ENCODE measurements at regions not wholly inside any gene's neighbourhood (a gene's known extent, or its start where the extent isn't known, plus 50 kb on each side); places are given as distances from the start of the nearest gene placed in this dataset.
"Not testable (repeated sequence)": the region's sequence is repeated elsewhere in the genome, so short reads cannot be mapped to it uniquely, and the experiment has no call there.

DNA sequence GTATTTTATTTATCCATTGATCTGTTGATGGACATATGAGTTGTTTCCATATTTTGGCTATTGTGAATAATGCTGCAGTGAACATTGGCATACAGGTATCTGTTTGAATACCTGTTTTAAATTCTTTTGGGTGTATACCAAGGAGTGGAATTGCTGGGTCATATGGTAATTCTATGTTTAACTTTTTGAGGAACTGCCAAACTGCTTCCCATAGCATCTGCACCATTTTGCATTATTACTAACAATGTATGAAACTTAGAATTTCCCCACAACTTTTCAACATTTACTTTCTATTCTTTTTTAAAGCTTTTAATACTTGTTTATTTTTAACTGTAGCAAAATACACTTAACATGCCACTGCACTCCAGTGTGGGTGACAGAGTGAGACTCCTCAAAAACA lies 57.0 kb upstream of the MSN start:
- no peak for DNase-seq

DNA sequence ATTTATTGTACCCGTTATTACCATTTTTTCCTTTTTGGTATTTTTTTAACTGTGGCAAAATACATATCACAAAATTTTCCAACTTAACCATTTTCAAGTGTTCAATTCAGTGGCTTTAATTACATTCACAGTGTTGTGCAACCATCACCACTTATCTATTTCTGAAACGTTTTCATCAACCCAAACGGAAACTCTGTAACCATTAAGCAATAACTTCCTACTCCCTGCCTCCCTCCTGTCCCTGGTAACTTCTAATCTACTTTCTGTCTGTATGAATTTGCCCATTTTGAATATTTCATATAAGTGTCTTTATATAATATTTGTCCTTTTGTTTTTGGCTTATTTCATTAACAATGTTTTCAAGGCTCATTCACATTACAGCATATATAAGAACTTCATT lies 57.4 kb upstream of the MSN start:
- DNase-seq: no peak

DNA sequence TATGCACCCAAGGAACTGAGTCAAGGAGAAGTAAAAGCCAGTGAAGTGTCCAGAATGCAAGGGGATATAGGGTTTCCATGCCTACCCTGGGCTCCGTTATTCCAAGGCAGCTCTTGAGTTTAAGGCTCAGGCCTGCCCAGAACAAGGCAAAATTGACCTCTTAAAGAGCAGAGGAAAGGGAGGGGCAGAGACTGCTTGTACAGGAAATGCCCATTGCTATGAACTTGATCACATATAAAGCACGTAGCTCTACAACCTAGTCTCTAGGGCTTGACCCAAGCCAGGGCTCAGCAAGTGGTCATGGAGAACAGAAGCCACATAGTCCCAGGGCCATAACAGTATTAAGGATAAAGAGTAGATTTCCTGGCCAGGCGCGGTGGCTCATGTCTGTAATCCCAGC lies 58.2 kb upstream of the MSN start:
- no peak for DNase-seq

DNA sequence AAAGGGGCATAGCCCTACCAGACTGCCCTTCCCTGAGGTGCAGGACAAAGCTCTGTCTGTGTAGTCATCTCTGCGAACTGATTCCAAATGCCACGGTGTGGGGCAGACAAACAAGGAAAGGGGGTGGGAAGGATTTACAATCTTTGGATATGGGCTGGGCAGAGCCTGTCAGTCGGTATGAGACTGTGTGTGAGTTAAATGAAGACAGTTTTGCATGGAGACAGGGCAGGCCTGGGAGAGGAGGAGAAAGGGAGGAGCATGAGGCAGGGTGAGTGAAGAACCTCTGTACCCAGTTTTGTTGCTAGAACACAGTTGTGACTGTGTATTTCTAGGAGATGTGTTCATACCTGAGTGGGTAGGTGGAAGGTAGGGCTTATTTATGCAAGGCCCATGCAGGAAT lies 59.4 kb upstream of the MSN start:
- DNase-seq: no peak

DNA sequence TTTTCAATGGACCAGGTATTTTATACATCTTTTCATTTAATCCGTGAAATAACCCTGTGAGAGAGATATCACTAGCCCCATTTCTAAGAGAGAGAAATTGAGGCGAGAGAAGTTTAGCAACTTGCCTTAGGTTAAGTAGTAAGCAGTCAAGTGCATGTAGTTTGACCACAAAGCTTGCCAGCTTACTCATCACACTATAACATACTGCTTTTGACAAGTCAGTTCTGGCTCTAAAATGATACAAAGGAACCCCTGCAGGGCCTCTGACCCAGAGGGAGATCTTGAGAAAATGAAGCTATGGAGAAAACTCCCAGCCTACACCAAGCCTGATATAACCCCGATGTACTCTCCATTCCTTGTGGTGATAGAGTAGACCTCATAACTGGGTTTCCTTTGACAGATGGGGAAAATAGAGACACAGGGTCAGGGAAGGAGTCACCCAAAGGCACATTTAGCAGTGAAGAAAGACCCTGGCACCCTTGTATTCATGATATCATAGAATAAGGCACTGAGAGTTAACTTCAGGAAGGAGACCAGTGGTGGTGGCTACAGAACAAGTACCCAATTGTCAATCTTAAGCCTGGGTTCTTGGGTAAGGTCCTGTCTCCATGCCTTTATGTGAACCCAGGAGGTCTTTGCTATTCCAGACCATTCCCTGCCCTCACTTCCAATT lies 60.2 kb upstream of the MSN start:
- no peak for DNase-seq

DNA sequence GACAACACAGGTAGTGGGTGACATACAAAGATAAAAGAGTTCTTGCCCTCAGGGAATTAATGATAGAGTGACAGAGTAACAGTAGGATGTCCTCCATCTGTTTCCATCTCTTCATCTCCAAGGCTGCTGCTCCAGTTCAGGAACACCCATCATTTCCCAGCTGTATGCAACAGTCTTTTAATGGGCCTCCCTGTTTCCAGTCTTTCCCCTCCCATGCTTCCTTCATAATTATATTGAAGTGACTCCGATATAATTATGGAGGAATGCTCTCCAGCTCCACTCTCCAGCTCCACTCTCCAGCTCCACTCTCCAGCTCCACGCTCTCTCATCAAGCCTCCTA lies 65.3 kb upstream of the MSN start:
- no peak for DNase-seq

DNA sequence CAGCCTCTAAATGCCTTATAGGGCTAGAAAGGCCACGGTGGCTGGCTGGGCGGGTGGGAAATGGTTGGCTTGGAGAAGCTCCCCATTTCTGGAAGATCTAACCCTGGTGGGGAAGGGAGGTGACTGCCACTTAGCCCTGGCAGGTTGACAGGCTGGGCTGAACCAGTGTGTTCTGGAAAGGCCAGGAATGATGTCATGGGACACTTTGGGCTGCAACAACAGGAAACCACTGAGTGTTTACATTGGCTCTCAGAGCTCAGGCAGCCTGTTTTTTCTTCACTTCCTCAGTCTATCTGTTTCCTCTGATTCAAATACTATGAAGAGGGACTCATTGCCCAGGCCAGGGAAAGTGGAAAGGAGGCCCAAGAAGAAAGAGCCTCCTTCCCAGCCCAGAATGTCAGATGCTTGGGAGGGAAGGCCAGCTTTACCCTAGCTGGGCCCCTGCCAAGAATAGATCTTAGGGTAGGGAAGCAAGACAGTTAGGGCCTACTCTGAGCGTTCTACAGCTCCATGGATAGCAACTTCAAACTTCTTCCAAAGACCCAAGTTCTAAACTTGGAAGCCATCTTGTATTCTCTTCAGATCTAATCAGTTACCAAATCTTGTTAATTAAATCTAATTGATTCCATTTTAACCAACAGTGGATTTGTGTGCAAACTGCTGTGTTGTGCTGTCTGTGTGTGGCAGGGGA lies 65.8 kb upstream of the MSN start:
- no peak for DNase-seq

DNA sequence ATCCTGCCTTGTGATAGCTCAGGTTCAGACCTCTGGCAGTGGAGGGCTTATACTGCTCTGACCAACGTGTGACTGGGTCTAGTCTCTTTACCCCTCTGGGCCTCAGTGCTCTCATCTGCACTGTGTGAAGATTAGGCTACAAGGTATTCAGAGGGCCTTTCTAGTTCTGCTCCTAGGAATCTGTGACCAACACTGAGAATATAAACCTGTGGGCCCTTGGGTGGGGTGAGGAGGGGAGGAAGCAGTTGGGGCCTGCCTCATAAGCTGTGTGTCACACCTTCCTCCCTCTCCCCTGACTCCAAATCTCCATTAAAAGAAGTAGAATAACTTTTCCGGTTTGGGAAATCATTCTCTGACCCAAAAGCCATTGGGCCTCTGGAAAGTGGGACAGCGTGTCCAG lies 66.3 kb upstream of the MSN start:
- DNase-seq: no peak

DNA sequence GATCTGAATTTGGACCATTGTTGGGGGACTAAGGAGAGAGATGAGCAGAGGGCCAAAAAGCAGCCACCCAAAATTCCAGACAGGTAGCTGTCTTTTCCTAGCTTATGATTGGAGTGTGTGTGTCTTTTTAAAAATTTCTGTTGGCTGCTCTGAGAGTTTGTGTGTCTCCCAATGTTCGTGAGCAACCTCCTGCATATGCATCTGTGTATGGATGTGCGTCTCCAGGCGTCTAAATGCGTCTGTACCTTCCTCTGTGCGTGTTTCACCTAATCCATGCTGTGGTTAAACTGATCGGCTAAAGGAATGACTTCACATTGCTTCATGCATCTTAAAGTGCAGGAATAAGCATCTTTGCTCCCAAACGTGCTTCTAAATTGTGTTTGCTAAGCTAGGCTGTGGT lies 65.5 kb upstream of the LAS1L start:
- no peak for DNase-seq

DNA sequence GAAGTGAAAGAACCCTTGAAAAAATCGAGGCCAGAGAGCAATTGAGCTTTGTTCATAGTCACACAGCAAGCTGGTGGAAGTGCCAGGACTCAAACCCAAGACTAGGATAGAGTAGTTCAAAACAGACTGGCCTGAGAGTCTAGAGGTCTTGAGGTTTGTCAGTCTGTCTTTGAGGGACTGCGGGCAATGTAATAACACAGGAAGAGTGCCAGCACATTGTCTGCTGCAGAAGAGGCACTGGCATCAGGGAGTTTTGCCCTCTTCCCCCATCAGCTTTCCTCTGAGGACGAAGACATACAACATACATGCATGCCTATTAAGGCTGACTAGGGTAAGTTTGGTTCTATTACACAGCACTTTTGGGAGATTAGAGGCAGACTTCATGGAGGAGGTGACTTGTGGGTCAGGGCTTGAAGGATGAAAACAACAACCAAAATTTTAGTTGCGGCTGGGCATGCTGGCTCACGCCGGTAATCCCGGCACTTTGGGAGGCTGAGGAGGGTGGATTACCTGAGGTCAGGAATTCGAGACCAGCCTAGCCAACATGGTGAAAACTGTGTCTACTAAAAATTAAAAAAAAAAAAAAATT lies 64.1 kb upstream of the LAS1L start:
- no peak for DNase-seq

DNA sequence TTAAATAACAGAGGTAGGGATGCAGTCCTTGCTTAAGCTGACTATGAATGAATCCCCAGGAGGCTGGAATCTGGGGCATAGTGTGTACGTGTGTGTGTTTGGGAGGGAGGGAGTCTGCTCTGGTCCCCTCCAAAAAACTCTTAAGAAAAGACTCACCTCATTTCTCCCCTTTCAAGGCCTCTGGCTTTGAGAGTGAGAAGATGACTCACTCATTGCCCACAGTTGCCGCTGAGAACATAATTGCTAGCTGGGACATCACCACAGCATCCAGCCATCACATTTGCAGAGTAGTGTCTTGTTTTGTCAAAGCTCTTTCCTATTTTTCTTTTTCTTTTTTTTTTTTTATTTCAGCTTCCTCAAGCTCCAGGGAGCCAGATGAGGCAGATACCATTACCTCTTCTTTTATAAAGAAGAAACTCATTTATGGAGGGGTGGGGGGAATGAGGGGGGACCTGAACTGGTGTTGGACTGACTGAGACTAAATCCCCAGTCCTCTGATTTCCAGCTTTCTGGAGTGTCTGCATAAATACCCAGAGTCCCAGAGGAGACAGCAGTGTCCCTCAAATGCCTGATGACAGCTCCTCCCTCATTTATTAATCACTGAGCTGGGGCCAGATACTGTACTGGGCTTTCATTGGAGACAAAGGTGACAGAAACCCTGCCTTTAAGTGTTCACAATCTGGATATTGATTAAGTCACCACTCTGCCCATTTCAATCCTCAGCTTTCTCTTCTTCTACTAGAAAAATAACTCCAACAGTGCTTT lies 61.9 kb upstream of the LAS1L start:
- DNase-seq: no peak

DNA sequence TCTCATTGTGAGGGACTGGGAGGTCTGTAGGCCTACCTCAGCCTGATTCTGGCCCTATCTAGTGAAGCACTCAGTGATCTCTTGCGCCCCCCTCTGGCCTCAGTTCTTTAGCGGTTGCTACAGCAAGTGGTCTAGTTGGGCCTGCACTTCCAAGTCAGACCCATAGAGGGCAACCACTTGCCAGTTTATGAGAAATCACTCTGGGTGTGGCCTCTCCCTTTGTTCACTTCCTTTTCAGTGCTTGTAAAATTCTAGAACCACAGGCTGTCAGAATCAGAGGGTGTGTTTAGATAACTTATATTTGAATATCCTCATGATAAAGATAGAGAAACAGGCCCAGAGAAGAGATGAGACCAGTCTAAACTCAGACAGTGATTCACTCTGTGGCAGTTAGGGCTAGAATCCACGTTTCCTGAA lies 60.9 kb upstream of the LAS1L start:
- peak; percentile 54 for DNase-seq

DNA sequence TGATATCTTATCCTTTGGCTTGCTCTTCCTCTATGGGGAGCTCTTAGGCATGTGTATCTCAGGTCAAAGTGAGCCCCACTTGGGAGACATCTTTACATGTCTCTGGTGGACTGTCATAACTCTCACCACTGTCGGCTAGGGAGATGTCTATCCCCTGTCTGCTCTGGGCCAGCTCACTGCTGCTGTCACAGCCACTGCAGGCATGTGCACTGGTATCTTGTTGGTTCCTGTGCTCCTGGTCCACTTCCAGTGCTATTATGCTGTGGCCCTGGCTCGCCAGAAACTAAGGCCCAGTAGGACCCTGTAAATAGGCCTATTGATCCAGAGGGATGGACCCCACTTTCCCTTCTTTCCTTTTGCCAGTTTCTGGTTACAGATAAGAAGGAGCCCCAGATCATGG lies 56.6 kb upstream of the LAS1L start:
- no peak for DNase-seq

DNA sequence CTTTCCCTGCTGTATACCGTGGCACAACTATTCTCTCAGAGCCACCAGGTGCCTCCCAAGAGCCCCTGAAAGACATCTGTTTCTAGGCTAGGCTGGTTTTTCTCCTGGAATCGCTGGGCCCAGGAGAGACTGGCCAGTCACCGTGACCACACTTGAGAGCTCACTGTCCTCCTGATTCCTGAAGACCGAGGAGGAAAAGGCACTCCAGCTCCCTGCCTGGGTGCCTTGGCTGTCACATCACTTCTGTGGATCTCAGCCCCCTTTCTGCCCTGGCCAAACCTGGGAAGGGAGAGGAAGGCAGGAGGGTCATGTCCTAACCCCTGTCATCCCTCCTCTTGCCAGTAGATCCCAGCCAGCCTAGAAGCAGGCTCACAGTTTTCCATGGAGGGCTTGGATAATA lies 54.7 kb upstream of the LAS1L start:
- DNase-seq: no peak

DNA sequence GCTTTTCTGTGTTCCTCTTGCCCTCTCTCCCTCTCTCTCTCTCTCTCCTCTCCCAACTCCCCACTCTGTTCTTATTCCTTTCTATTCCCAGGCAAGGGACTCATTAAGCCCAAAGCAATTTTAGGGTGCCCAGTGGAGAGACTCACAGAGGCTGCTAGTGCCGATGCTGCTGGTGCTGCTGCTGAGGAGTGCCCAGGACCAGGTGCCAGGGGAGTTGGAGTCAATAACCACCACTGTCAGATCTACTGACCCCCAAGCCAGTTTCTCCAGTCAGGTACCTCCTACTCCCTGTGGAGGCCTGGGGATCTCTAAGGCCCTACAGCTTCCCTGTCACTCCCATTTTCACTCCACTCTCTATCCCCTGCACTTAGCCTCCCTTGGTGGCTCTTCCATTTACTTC lies 54.2 kb upstream of the LAS1L start:
- no peak for DNase-seq

DNA sequence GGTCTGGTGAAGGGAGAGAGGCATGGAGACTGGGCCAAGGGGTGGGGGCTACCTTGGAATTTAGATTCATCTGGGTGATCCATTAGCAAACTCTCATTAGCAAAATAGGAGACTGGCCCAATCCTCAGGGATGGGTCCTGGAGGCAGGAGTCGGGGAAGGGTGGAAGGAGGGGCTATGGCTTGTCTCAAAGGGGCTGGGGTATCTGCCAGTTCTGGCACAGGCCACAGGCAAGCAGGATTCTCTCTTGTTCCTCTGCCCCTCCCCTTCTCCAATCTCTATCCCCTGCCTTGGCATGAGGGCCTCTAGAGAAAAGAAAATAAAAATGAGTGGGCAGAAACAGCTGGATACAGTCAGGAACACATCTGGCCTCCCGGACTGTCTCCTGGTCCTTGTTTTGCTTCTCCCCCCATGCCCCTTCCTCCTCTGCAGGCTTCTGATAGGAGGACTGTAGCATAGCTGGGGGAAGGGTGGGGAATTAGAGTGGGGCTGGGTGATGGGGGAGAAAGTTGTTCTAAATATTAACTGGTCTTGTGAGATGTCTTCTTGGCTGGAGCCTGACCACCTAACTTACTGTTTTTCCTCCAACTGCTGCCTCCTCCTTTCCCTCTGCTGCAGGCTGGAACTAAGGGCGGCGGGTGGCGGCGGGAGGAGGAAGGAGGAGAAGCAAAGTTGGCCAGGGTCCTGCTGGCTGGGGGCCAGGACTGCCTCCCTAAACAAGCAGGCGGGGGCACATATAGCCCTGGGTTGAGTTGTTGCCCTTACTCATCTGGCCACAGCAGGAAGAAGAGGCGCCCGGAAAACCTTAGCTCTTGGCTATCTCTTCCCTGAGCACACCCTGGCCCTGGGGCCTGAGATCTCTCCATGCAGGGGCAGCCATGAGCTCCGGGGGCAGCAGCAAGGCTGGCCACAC lies 53.3 kb upstream of the LAS1L start:
- no peak for DNase-seq

DNA sequence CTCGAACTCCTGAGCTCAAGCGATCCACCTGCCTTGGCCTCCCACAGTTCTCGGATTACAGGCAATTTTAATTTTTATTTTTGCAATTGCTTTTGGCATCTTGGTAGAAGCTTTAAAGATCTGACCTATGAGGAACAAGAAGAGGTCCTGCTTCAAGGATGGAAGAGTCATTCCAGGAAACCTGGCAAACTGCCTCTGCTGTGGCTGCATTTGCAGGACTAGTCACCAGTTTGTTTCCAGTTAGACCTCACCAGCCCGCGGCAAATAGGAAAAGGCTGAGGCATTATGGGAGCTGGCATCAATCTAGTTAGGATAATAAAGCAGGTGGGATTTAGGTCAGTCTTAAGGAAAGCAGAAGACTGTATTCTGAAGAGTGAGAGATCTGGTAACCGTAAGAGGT lies 51.9 kb upstream of the LAS1L start:
- DNase-seq: no peak

DNA sequence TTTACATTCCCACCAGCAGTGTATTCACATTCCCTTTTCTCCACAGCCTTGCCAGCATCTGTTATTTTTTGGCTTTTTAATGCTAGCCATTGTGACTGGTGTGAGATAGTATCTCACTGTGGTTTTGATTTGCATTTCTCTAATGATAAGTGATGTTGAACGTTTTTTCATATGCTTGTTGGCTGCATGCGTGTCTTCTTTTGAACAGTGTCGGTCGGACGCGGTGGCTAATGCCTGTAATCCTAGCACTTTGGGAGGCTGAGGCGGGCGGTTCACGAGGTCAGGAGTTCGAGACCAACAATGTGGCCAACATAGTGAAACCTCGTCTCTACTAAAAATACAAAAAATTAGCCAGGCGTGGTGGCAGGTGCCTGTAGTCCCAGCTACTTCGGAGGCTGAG lies 50.6 kb upstream of the LAS1L start:
- DNase-seq: not testable (repeated sequence)
